ENCODE measurements at regions not wholly inside any gene's neighbourhood (a gene's known extent, or its start where the extent isn't known, plus 50 kb on each side); places are given as distances from the start of the nearest gene placed in this dataset.

DNA sequence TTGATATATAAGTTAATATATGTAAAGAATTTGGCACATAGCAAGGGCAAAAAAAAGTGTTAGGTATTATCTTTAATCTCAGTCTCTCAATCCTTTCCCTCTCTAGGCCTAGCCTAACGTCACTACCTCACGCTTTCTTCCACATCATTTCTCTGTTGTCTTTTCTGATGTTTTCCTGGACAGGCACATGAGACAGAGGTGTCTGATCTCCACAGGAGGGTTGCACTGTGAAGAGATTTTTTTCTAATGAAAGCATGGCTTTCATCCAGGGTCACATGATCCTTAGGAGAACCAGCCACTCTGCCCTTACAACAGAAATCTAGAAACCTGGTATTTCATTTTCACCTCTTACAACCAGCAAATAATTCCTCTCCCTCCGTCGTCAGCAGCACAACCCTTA is 1268.3 kb downstream of the XPNPEP1 start:
- Histone ChIP-seq H3K27me3 (no peaks in the 10 kb centered on the region), H3K4me3 (no peak overlapping the region), H3K27ac (replicated peaks in 1 of 4) (no peak overlapping the region), H3K36me3 (no peaks in the 10 kb centered on the region), H3K4me1 (no peaks in the 10 kb centered on the region), H3K9me3 (no peaks in the 10 kb centered on the region)
- intact Hi-C loops (cut with DNase I), result no loop called here
- DNase-seq (ENCODE audit: extremely low spot score), result no peak
- WGBS, result 81% methylated on average over 4 of the region's 4 CpGs
- TF ChIP-seq POLR2AphosphoS5 (IDR thresholded peaks at IDR 0.05) (no peak), EP300 (IDR thresholded peaks at IDR 0.05) (no peak), POLR2A (IDR thresholded peaks at IDR 0.05; ENCODE audit: low read depth) (no peak), CTCF (IDR thresholded peaks at IDR 0.05) (no peak)

DNA sequence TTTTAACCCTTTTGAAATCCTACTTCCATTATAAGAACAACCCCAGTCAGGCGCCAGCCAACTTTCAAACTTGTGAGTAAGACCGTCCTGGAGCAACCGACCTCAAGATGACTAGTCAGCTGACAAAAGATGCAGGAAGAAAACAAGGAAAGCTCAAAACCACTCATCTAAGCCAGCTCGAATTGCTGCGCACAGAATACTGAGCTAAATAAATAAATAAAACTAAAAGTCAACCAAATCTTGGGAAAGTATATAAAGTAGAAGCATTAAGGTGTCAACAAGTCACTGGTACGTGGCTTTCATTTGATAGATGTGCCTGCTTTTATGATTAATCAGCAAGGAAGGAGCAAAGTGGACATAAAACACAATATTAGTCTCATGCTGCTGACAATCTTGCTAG is 1269.8 kb downstream of the XPNPEP1 start:
- Histone ChIP-seq H3K4me1 (no peaks in the 10 kb centered on the region), H3K27ac (replicated peaks in 1 of 4) (no peak overlapping the region), H3K36me3 (no peaks in the 10 kb centered on the region), H3K4me3 (no peak overlapping the region), H3K27me3 (no peaks in the 10 kb centered on the region), H3K9me3 (no peaks in the 10 kb centered on the region)
- WGBS, result 71% methylated on average over 6 of the region's 6 CpGs
- intact Hi-C loops (cut with DNase I), result no loop called here
- no peak for DNase-seq (ENCODE audit: extremely low spot score)
- no peak for TF ChIP-seq POLR2A (IDR thresholded peaks at IDR 0.05; ENCODE audit: low read depth)

GRCh38 chr10:108639010-108639409 is 1284.3 kb downstream of the XPNPEP1 start:
- Histone ChIP-seq H3K9me3 (no peaks in the 10 kb centered on the region), H3K36me3 (no peaks in the 10 kb centered on the region), H3K27ac (replicated peaks in 1 of 4) (no peak overlapping the region), H3K4me3 (no peak overlapping the region), H3K27me3 (no peaks in the 10 kb centered on the region), H3K4me1 (no peaks in the 10 kb centered on the region)
- no peak for DNase-seq (ENCODE audit: extremely low spot score)
- TF ChIP-seq POLR2A (IDR thresholded peaks at IDR 0.05; ENCODE audit: low read depth) (no peak), CTCF (IDR thresholded peaks at IDR 0.05) (no peak), POLR2AphosphoS5 (IDR thresholded peaks at IDR 0.05) (no peak), EP300 (IDR thresholded peaks at IDR 0.05) (no peak)
- intact Hi-C loops (cut with DNase I), result no loop called here
- WGBS, result 82% methylated on average over 5 of the region's 5 CpGs

DNA sequence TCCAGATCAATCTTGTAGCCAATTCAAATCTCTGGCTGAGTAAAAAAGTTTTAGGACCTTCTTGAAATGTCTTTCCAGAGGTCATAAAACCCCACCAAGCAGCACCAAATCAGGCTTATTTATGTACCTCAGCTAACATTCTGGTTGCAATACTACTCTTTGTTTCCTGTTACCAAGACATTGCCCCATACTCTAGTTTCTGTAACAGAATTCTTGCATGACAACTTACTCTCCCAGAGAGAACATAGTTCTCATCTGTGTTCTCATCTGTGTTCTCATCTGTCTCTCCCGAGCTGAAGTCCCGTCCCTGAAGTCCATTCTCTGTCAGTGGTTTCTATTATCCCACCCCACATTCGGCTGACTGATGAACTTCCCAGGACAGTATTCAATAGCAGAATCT is 1285.1 kb downstream of the XPNPEP1 start:
- Histone ChIP-seq H3K27ac (replicated peaks in 1 of 4) (no peak overlapping the region), H3K27me3 (no peaks in the 10 kb centered on the region), H3K9me3 (no peaks in the 10 kb centered on the region), H3K36me3 (no peaks in the 10 kb centered on the region), H3K4me1 (no peaks in the 10 kb centered on the region), H3K4me3 (no peak overlapping the region)
- DNase-seq (ENCODE audit: extremely low spot score), result no peak
- intact Hi-C loops (cut with DNase I), result no loop called here
- WGBS, result 80% methylated on average over 3 of the region's 3 CpGs
- no peak for TF ChIP-seq POLR2A (IDR thresholded peaks at IDR 0.05; ENCODE audit: low read depth)
- no peak for TF ChIP-seq EP300 (IDR thresholded peaks at IDR 0.05)
- no peak for TF ChIP-seq CTCF (IDR thresholded peaks at IDR 0.05)
- no peak for TF ChIP-seq POLR2AphosphoS5 (IDR thresholded peaks at IDR 0.05)

DNA sequence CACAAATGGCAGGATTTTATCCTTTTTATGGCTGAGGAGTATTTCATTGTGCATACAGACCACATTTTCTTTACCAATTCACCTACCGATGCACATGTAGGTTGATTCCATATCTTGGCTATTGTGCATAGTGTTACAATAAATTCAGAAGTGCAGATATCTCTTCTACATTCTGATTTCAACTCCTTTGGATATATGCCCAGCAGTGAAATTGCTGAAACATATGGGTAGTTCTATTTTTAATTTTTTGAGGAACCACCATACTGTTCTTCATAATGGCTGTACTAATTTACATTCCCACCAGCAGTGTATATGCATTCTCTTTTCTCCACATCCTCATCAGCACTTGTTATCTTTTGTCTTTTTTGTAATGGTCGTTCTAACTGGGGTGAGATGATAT is 1290.3 kb downstream of the XPNPEP1 start:
- Histone ChIP-seq H3K4me3 (no peak overlapping the region), H3K27me3 (no peaks in the 10 kb centered on the region), H3K9me3 (no peaks in the 10 kb centered on the region), H3K4me1 (no peaks in the 10 kb centered on the region), H3K36me3 (no peaks in the 10 kb centered on the region), H3K27ac (replicated peaks in 1 of 4) (no peak overlapping the region)
- intact Hi-C loops (cut with DNase I), result no loop called here
- WGBS, result 77% methylated on average over 2 of the region's 2 CpGs
- DNase-seq (ENCODE audit: extremely low spot score), result no peak
- TF ChIP-seq POLR2AphosphoS5 (IDR thresholded peaks at IDR 0.05) (no peak), POLR2A (IDR thresholded peaks at IDR 0.05; ENCODE audit: low read depth) (no peak)

DNA sequence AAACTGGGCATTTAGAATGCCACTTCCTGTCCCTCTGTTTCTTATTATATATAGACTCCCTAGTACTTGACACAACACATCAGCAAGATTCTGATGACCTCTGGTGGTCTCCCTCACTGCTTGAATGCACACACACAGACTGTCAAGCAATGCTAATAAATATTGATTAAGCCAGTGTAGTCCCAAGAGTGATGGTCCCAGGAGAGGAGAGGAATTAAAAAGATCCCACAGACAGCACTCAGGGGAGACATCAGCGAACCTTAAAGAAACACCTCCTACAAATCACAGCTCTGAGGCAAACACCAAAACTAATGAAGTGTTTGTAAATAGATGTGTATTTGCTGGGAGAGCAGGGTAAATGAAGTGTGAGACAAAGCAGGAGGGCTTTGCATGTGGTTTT is 1291.2 kb downstream of the XPNPEP1 start:
- no peaks in the 10 kb centered on the region for H3K36me3 ChIP-seq
- no peaks in the 10 kb centered on the region for H3K9me3 ChIP-seq
- 65% methylated on average over 1 of the region's 1 CpG for WGBS
- H3K27ac ChIP-seq (replicated peaks in 1 of 4), result no peak overlapping the region
- intact Hi-C loops (cut with DNase I), result no loop called here
- H3K4me3 ChIP-seq, result no peak overlapping the region
- DNase-seq (ENCODE audit: extremely low spot score), result no peak
- H3K27me3 ChIP-seq, result no peaks in the 10 kb centered on the region
- TF ChIP-seq EP300 (IDR thresholded peaks at IDR 0.05) (no peak), CTCF (IDR thresholded peaks at IDR 0.05) (no peak), POLR2A (IDR thresholded peaks at IDR 0.05; ENCODE audit: low read depth) (no peak), POLR2AphosphoS5 (IDR thresholded peaks at IDR 0.05) (no peak)
- H3K4me1 ChIP-seq, result no peaks in the 10 kb centered on the region
